Fibroblast of the aortic adventitia (primary cell): ENCODE measurements at regions not wholly inside any gene's neighbourhood (a gene's known extent, or its start where the extent isn't known, plus 50 kb on each side); places are given as distances from the start of the nearest gene placed in this dataset.
A peak's percentile ranks its signal among the peaks of the same experiment; 100 is the strongest.

ENCODE experiments used
- DNase-seq: peaks from one replicate; pipeline ENCODE4 v3.0.0-alpha.2; 2010; ENCODE audit warnings: low read depth
- H3K4me3 ChIP-seq: 2 replicates; pipeline ENCODE4 v1.5.1; 2011; ENCODE audit warnings: low read depth, mild to moderate bottlenecking, control low read depth, low read length, moderate library complexity
- CTCF ChIP-seq: IDR thresholded peaks from 2 replicates; pipeline ENCODE4 v1.5.1; 2011; ENCODE audit warnings: mild to moderate bottlenecking, low read length, control low read depth, inconsistent platforms; ENCODE audit not compliant: insufficient read depth

GRCh38 chr9:129403779-129404620, 216.9 kb downstream of the C9orf50 start:
- no peak for TF ChIP-seq CTCF
- no peak overlapping the region for H3K4me3 ChIP-seq
- no peak for DNase-seq

GRCh38 chr9:129402931-129403778, 217.7 kb downstream of the C9orf50 start:
- no peak overlapping the region for H3K4me3 ChIP-seq
- no peak for TF ChIP-seq CTCF
- no peak for DNase-seq

GRCh38 chr9:129402371-129402739, 218.5 kb downstream of the C9orf50 start:
- TF ChIP-seq CTCF: peak; percentile 5
- no peak for DNase-seq

GRCh38 chr9:129401623-129402370, 219.1 kb downstream of the C9orf50 start:
- DNase-seq: peak; percentile 58
- no peak overlapping the region for H3K4me3 ChIP-seq
- TF ChIP-seq CTCF: no peak

More at GRCh38 chr9:129402371-129402739, 218.5 kb downstream of the C9orf50 start:
- peak overlapping the region; percentile 13 for H3K4me3 ChIP-seq

- no peak for DNase-seq
- no peak for TF ChIP-seq CTCF
- H3K4me3 ChIP-seq: no peak overlapping the region
Measured at GRCh38 chr9:129400971-129401622, 219.8 kb downstream of the C9orf50 start.
